Spleen (tissue), 7 donors: ENCODE measurements at regions not wholly inside any gene's neighbourhood (a gene's known extent, or its start where the extent isn't known, plus 50 kb on each side); places are given as distances from the start of the nearest gene placed in this dataset.

Source experiments
- CTCF ChIP-seq, 11 experiments: fragments of 200-600 bp in 7 of 11; fragments of 450-650 bp in 4 of 11; sonication (generic) in 4 of 11; IDR thresholded peaks in 8 of 11; conservative IDR thresholded peaks in 3 of 11; 1 replicate in 7 of 11; 2 replicates in 4 of 11; pipeline versions ENCODE4 v1.4.0 to v1.8.0; 2016 to 2021; ENCODE audit warnings: antibody characterized with exemption in 11 of 11, inconsistent platforms in 4 of 11, mild to moderate bottlenecking in 1 of 11
- POLR2A ChIP-seq, 3 donors: fragments of 450-650 bp; IDR thresholded peaks; one replicate each; pipeline ENCODE4 v1.5.1; 2017; ENCODE audit warnings: antibody characterized with exemption in 3 of 3, mild to moderate bottlenecking in 1 of 3
- POLR2AphosphoS5 ChIP-seq, 3 donors: sonication (generic); formaldehyde crosslinking; IDR thresholded peaks; one replicate each; pipeline ENCODE4 v1.5.1; 2017; ENCODE audit warnings: antibody characterized with exemption in 3 of 3
- donor health status: DM: no; HTN: no; CAD: no; lungs with moderate emphysema.
- donor health status: DM: no; HTN: no; CAD: no.
- donor health status: DM: no; HTN: no; CAD: no.

- TF ChIP-seq POLR2AphosphoS5 (IDR thresholded peaks at IDR 0.05) (no peak), CTCF (IDR thresholded peaks at IDR 0.05 in 8 of 11, conservative IDR thresholded peaks at IDR 0.05 in 3 of 11) (no peak), POLR2A (IDR thresholded peaks at IDR 0.05) (no peak)
These were observed 278.8 kb downstream of the DNAJB9 start for GRCh38 chr7:108848486-108848885.
